GM23338 (cell line): ENCODE measurements at regions not wholly inside any gene's neighbourhood (a gene's known extent, or its start where the extent isn't known, plus 50 kb on each side); places are given as distances from the start of the nearest gene placed in this dataset.

Experiments used
- ATAC-seq: fragments of 200-7000 bp; cut with Tn5 transposase; 3 replicates; pipeline ENCODE4 v1.9.1; 2020
- DNase-seq: peaks from one replicate; pipeline ENCODE4 v3.0.0-alpha.2; 2015; ENCODE audit warnings: low spot score
- H2AFZ ChIP-seq: fragments of 200-600 bp; sonication (generic); 2 replicates; pipeline ENCODE4 v1.8.0; 2016; ENCODE audit warnings: antibody characterized with exemption, mild to moderate bottlenecking, moderate library complexity
- H3F3A ChIP-seq: fragments of 200-600 bp; sonication (generic); replicated peaks from 2 replicates; pipeline ENCODE4 v1.8.0; 2017; ENCODE audit warnings: antibody characterized with exemption, mixed run types, low read depth
- H3K27ac ChIP-seq: fragments of 200-600 bp; sonication (generic); 2 replicates; pipeline ENCODE4 v1.6.1; 2016; ENCODE audit warnings: low read depth
- H3K27me3 ChIP-seq: fragments of 200-600 bp; sonication (generic); 2 replicates; pipeline ENCODE4 v1.8.0; 2016; ENCODE audit warnings: mild to moderate bottlenecking, mixed run types, moderate library complexity; ENCODE audit not compliant: insufficient read depth
- H3K36me3 ChIP-seq: fragments of 200-600 bp; sonication (generic); 2 replicates; pipeline ENCODE4 v1.8.0; 2016; ENCODE audit warnings: mild to moderate bottlenecking; ENCODE audit not compliant: insufficient read depth
- H3K4me1 ChIP-seq: fragments of 200-600 bp; sonication (generic); 2 replicates; pipeline ENCODE4 v1.8.0; 2016; ENCODE audit warnings: mild to moderate bottlenecking, moderate library complexity; ENCODE audit not compliant: insufficient read depth
- H3K4me2 ChIP-seq: fragments of 200-600 bp; sonication (generic); 2 replicates; pipeline ENCODE4 v1.7.1; 2017; ENCODE audit warnings: mixed run types
- H3K4me3 ChIP-seq: fragments of 200-600 bp; sonication (generic); 2 replicates; pipeline ENCODE4 v1.6.1; 2016; ENCODE audit warnings: mixed run types
- H3K79me2 ChIP-seq: fragments of 200-600 bp; sonication (generic); replicated peaks from 2 replicates; pipeline ENCODE4 v1.8.0; 2017; ENCODE audit warnings: mild to moderate bottlenecking; ENCODE audit not compliant: insufficient read depth
- H3K9me2 ChIP-seq: fragments of 200-600 bp; sonication (generic); 2 replicates; pipeline ENCODE4 v1.8.0; 2017; ENCODE audit not compliant: insufficient read depth
- H4K20me1 ChIP-seq: fragments of 200-600 bp; sonication (generic); replicated peaks from 2 replicates; pipeline ENCODE4 v1.8.0; 2017; ENCODE audit warnings: mild to moderate bottlenecking; ENCODE audit not compliant: insufficient read depth
- H3K27ac Mint-ChIP-seq: 2 replicates; pipeline ENCODE4 v1.8.0; 2020; ENCODE audit warnings: inconsistent platforms, mild to moderate bottlenecking, moderate library complexity, mixed read lengths
- H3K27me3 Mint-ChIP-seq: 3 replicates; pipeline ENCODE4 v1.8.0; 2022; ENCODE audit warnings: low read depth, mild to moderate bottlenecking, moderate library complexity, mixed read lengths, inconsistent platforms; ENCODE audit not compliant: insufficient read depth, poor library complexity
- H3K36me3 Mint-ChIP-seq: 3 replicates; pipeline ENCODE4 v1.8.0; 2021; ENCODE audit warnings: low read depth, mild to moderate bottlenecking, inconsistent platforms, moderate library complexity, mixed read lengths
- H3K4me1 Mint-ChIP-seq: 3 replicates; pipeline ENCODE4 v1.8.0; 2020; ENCODE audit warnings: mild to moderate bottlenecking, inconsistent platforms, mixed read lengths
- H3K4me3 Mint-ChIP-seq: 3 replicates; pipeline ENCODE4 v1.8.0; 2021; ENCODE audit warnings: moderate library complexity, mild to moderate bottlenecking, inconsistent platforms, mixed read lengths
- H3K9me3 Mint-ChIP-seq: 3 replicates; pipeline ENCODE4 v1.8.0; 2020; ENCODE audit warnings: moderate library complexity, mild to moderate bottlenecking, inconsistent platforms, mixed read lengths
- CREB1 ChIP-seq: fragments of 250-450 bp; sonication (Bioruptor Pico); IDR thresholded peaks from 2 replicates; pipeline ENCODE4 v1.5.0; 2020; ENCODE audit warnings: low read depth, mild to moderate bottlenecking, moderate library complexity
- CTCF ChIP-seq, 2 experiments: fragments of 200-600 bp in 1 of 2; sonication (generic) in 1 of 2; conservative IDR thresholded peaks; 2 replicates each; pipeline versions ENCODE4 v1.5.1 to v1.6.1; 2016 to 2017; ENCODE audit warnings: antibody characterized with exemption in 2 of 2, low read depth in 2 of 2, mild to moderate bottlenecking in 2 of 2, moderate library complexity in 1 of 2
- EZH2 ChIP-seq: fragments of 200-600 bp; sonication (generic); IDR thresholded peaks from one replicate; pipeline ENCODE4 v1.8.0; 2017; ENCODE audit warnings: antibody characterized with exemption, mild to moderate bottlenecking, low read depth; ENCODE audit not compliant: unreplicated experiment
- EZH2phosphoT487 ChIP-seq: fragments of 200-600 bp; sonication (generic); IDR thresholded peaks from one replicate; pipeline ENCODE4 v1.8.1; 2018; ENCODE audit warnings: antibody characterized with exemption; ENCODE audit not compliant: unreplicated experiment
- JUNB ChIP-seq: IDR thresholded peaks from one replicate; pipeline ENCODE4 v1.6.1; 2016; ENCODE audit warnings: antibody characterized with exemption; ENCODE audit not compliant: unreplicated experiment
- NANOG ChIP-seq: IDR thresholded peaks from 2 replicates; pipeline ENCODE4 v1.6.1; 2016; ENCODE audit warnings: antibody characterized with exemption, borderline replicate concordance
- POLR2AphosphoS5 ChIP-seq: IDR thresholded peaks from 2 replicates; pipeline ENCODE4 v1.6.1; 2016; ENCODE audit warnings: antibody characterized with exemption, low read depth
- STAT1 ChIP-seq: IDR thresholded peaks from one replicate; pipeline ENCODE4 v1.6.1; 2016; ENCODE audit warnings: antibody characterized with exemption; ENCODE audit not compliant: unreplicated experiment
- ZNF114 ChIP-seq: fragments of 250-450 bp; sonication (Bioruptor Pico); IDR thresholded peaks from 2 replicates; pipeline ENCODE4 v1.5.0; 2020; ENCODE audit warnings: mild to moderate bottlenecking, moderate library complexity
- ZNF331 ChIP-seq: fragments of 250-450 bp; sonication (Bioruptor Pico); IDR thresholded peaks from 2 replicates; pipeline ENCODE4 v1.5.0; 2020; ENCODE audit warnings: low read depth, mild to moderate bottlenecking, moderate library complexity
- ZNF462 ChIP-seq: fragments of 250-450 bp; sonication (Bioruptor Pico); IDR thresholded peaks from 2 replicates; pipeline ENCODE4 v1.5.0; 2020; ENCODE audit warnings: mild to moderate bottlenecking, moderate library complexity
- TF ChIP-seq, protein P1 (sequence below): IDR thresholded peaks from 2 replicates; pipeline ENCODE4 v1.6.1; 2016; ENCODE audit warnings: antibody characterized with exemption

DNA sequence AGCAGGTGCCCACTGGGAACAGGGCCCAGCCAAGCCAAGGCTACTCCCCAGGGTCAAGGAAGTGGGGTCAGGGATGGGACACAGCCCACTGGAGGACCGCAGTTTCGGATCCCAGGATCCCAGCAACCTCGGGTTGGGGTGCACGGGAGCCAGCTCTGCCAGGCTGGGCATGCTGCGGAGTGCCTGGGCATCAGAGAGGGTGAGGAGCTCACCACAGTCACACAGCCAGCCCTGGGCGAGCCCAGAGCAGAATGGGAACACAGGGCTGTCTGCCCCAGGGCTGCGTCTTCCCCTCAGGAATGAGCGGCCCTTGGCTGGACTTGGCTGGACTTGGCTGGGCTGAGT, 74.3 kb upstream of the SLCO4A1 start:
- Histone ChIP-seq H3K4me1 (no peaks in the 10 kb centered on the region), H3K27ac (no peak overlapping the region), H3K36me3 (no peaks in the 10 kb centered on the region), H3K4me2 (no peak overlapping the region), H3K27me3 (no peaks in the 10 kb centered on the region), H3K79me2 (no peaks in the 10 kb centered on the region), H2AFZ (no peak overlapping the region), H3K9me2 (no peaks in the 10 kb centered on the region), H3F3A (no peaks in the 10 kb centered on the region), H3K4me3 (no peak overlapping the region), H4K20me1 (no peaks in the 10 kb centered on the region)
- DNase-seq (no peak), ATAC-seq (no peak)
- no peaks in the 10 kb centered on the region; the same call in 2 of the 3 replicates for H3K36me3 Mint-ChIP-seq
- no peak overlapping the region for H3K27ac Mint-ChIP-seq
- no peak overlapping the region for H3K4me3 Mint-ChIP-seq
- peaks cover 9% of the 10 kb centered on the region for H3K4me1 Mint-ChIP-seq
- H3K27me3 Mint-ChIP-seq, result peaks cover 27% of the 10 kb centered on the region
- TF ChIP-seq NANOG (no peak), EZH2 (no peak), ZNF462 (CRISPR knock-in tag) (no peak), STAT1 (no peak), EZH2phosphoT487 (no peak), CREB1 (CRISPR knock-in tag) (no peak), ZNF331 (CRISPR knock-in tag) (no peak), POLR2AphosphoS5 (no peak), JUNB (no peak), CTCF (conservative IDR thresholded peaks at IDR 0.05; ENCODE audit: low read depth in 2 of 2) (no peak), ZNF114 (CRISPR knock-in tag) (no peak)
- TF ChIP-seq, protein P1, sequence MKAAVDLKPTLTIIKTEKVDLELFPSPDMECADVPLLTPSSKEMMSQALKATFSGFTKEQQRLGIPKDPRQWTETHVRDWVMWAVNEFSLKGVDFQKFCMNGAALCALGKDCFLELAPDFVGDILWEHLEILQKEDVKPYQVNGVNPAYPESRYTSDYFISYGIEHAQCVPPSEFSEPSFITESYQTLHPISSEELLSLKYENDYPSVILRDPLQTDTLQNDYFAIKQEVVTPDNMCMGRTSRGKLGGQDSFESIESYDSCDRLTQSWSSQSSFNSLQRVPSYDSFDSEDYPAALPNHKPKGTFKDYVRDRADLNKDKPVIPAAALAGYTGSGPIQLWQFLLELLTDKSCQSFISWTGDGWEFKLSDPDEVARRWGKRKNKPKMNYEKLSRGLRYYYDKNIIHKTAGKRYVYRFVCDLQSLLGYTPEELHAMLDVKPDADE, result no peak
- peaks cover 9% of the 10 kb centered on the region for H3K9me3 Mint-ChIP-seq
